ENCODE measurements at regions not wholly inside any gene's neighbourhood (a gene's known extent, or its start where the extent isn't known, plus 50 kb on each side); places are given as distances from the start of the nearest gene placed in this dataset.

DNA sequence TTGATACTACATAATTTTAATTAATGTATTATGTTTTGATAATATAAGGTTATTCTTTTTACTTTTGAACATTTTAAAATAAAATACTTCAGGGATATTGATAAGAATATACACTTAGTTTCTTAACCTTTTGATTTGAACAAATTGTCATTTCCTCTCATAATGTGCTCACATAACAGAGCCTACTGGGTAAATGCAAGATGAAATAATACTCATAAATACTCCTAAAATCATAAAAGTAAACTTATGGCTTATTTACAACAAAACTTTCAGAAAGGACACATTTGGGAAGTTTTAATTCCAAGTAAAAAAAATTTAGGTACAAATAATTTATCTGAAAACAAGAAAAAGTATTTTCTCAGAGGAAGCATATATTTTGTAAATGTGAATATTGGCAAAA is 101.6 kb upstream of the ABCB5 start:
- Histone ChIP-seq H3K4me1 (replicated peaks in 1 of 2) (peaks cover 0 to 9% of the 10 kb centered on the region in 2 donors), H3K36me3 (replicated peaks in 1 of 2) (no peaks in the 10 kb centered on the region), H3K4me3 (no peak overlapping the region), H3K27me3 (no peaks in the 10 kb centered on the region), H3K9me3 (replicated peaks in 1 of 3) (no peaks in the 10 kb centered on the region), H3K27ac (no peak overlapping the region)
- intact Hi-C loops (cut with DNase I): no loop called here
- DNase-seq: no peak
- TF ChIP-seq, protein P1, sequence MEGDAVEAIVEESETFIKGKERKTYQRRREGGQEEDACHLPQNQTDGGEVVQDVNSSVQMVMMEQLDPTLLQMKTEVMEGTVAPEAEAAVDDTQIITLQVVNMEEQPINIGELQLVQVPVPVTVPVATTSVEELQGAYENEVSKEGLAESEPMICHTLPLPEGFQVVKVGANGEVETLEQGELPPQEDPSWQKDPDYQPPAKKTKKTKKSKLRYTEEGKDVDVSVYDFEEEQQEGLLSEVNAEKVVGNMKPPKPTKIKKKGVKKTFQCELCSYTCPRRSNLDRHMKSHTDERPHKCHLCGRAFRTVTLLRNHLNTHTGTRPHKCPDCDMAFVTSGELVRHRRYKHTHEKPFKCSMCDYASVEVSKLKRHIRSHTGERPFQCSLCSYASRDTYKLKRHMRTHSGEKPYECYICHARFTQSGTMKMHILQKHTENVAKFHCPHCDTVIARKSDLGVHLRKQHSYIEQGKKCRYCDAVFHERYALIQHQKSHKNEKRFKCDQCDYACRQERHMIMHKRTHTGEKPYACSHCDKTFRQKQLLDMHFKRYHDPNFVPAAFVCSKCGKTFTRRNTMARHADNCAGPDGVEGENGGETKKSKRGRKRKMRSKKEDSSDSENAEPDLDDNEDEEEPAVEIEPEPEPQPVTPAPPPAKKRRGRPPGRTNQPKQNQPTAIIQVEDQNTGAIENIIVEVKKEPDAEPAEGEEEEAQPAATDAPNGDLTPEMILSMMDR (IDR thresholded peaks at IDR 0.05): no peak
- no peak for TF ChIP-seq POLR2A (IDR thresholded peaks at IDR 0.05)

GRCh38 chr7:20514364-20514763 is 101.1 kb upstream of the ABCB5 start:
- H3K9me3 ChIP-seq (replicated peaks in 1 of 3): no peaks in the 10 kb centered on the region
- H3K4me1 ChIP-seq (replicated peaks in 1 of 2): peaks cover 0 to 9% of the 10 kb centered on the region in 2 donors
- no peak overlapping the region for H3K4me3 ChIP-seq
- peak; percentile 43 to 90 (median 64) for DNase-seq
- no peaks in the 10 kb centered on the region for H3K36me3 ChIP-seq (replicated peaks in 1 of 2)
- H3K27ac ChIP-seq: no peak overlapping the region
- TF ChIP-seq, protein P1 (IDR thresholded peaks at IDR 0.05): no peak
- no peak for TF ChIP-seq POLR2A (IDR thresholded peaks at IDR 0.05)
- WGBS, 4 donors: 3 to 14% (median 4%) methylated on average over 2 of the region's 2 CpGs
- no peaks in the 10 kb centered on the region for H3K27me3 ChIP-seq
- intact Hi-C loops (cut with DNase I): no loop called here

- no peak for DNase-seq
- no peak for TF ChIP-seq POLR2A (IDR thresholded peaks at IDR 0.05)
- TF ChIP-seq, protein P1 (IDR thresholded peaks at IDR 0.05): no peak
- Histone ChIP-seq H3K27me3 (no peaks in the 10 kb centered on the region), H3K9me3 (replicated peaks in 1 of 3) (no peaks in the 10 kb centered on the region), H3K36me3 (replicated peaks in 1 of 2) (no peaks in the 10 kb centered on the region), H3K27ac (no peak overlapping the region), H3K4me1 (replicated peaks in 1 of 2) (peaks cover 0 to 2% of the 10 kb centered on the region in 2 donors), H3K4me3 (no peak overlapping the region)
- WGBS, 4 donors: 69 to 84% (median 78%) methylated on average over 2 of the region's 2 CpGs
- intact Hi-C loops (cut with DNase I): no loop called here
Observed at GRCh38 chr7:20519645-20520044, 95.8 kb upstream of the ABCB5 start.

DNA sequence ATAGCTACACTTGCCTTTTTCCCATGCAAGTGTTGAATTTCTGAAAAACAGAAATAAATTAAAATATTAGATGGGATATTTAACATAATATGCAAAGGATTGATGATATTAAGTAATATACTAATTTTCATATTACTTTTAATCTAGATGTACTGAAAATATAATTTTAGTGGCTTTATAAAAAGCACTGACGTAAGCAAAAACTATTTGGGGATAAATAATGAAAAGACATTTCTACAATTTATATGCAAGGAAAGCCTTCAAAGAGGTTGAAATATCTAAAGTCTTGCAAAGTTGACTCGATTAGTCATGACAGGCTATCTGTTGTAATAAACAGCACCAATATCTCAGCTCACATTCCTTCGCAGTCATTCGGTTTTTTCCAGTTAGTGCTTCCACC is 94.9 kb upstream of the ABCB5 start:
- Histone ChIP-seq H3K36me3 (replicated peaks in 1 of 2) (no peaks in the 10 kb centered on the region), H3K27ac (no peak overlapping the region), H3K27me3 (no peaks in the 10 kb centered on the region), H3K4me3 (no peak overlapping the region), H3K9me3 (replicated peaks in 1 of 3) (no peaks in the 10 kb centered on the region), H3K4me1 (replicated peaks in 1 of 2) (no peaks in the 10 kb centered on the region)
- TF ChIP-seq, protein P1 (IDR thresholded peaks at IDR 0.05): no peak
- TF ChIP-seq POLR2A (IDR thresholded peaks at IDR 0.05): no peak
- no peak for DNase-seq
- WGBS, 4 donors: 85 to 90% (median 87%) methylated on average over 4 of the region's 4 CpGs
- intact Hi-C loops (cut with DNase I): no loop called here

Data from adrenal gland (tissue), 9 donors.